Pulmonary artery endothelial cell (primary cell): ENCODE measurements at regions not wholly inside any gene's neighbourhood (a gene's known extent, or its start where the extent isn't known, plus 50 kb on each side); places are given as distances from the start of the nearest gene placed in this dataset.
A peak's percentile ranks its signal among the peaks of the same experiment; 100 is the strongest.
"Not testable (repeated sequence)": the region's sequence is repeated elsewhere in the genome, so short reads cannot be mapped to it uniquely, and the experiment has no call there.

Experiments
- DNase-seq: peaks from one replicate; pipeline ENCODE4 v3.0.0-alpha.2; 2011; ENCODE audit warnings: low read depth, low spot score

GRCh38 chr4:107562316-107562715 lies 157.7 kb downstream of the PAPSS1 start:
- no peak for DNase-seq

- DNase-seq, result peak; percentile 57
Measured at GRCh38 chr4:107561481-107561880, 158.6 kb downstream of the PAPSS1 start.

GRCh38 chr4:107559653-107560052 lies 160.4 kb downstream of the PAPSS1 start:
- DNase-seq, result no peak

GRCh38 chr4:107552306-107552705 lies 167.7 kb downstream of the PAPSS1 start:
- no peak for DNase-seq

- DNase-seq, result peak; percentile 73
Measured at GRCh38 chr4:107548211-107548905, 171.7 kb downstream of the PAPSS1 start.

GRCh38 chr4:107546638-107547037 lies 173.4 kb downstream of the PAPSS1 start:
- no peak for DNase-seq

- no peak for DNase-seq
Measured at GRCh38 chr4:107541511-107541910, 178.5 kb downstream of the PAPSS1 start.

- no peak for DNase-seq
Measured at GRCh38 chr4:107531927-107532326, 188.1 kb downstream of the PAPSS1 start.

- no peak for DNase-seq
Measured at GRCh38 chr4:107520368-107520767, 199.7 kb downstream of the PAPSS1 start.

- DNase-seq, result no peak
Measured at GRCh38 chr4:107519053-107519452, 201.0 kb downstream of the PAPSS1 start.

- no peak for DNase-seq
Measured at GRCh38 chr4:107518076-107518475, 202.0 kb downstream of the PAPSS1 start.

GRCh38 chr4:107512549-107512948 lies 207.5 kb downstream of the PAPSS1 start:
- DNase-seq, result no peak

- no peak for DNase-seq
Measured at GRCh38 chr4:107509615-107510014, 210.4 kb downstream of the PAPSS1 start.

GRCh38 chr4:107500551-107500950 lies 219.5 kb downstream of the PAPSS1 start:
- no peak for DNase-seq

GRCh38 chr4:107497054-107497453 lies 223.0 kb downstream of the PAPSS1 start:
- DNase-seq, result no peak

GRCh38 chr4:107492566-107492965 lies 227.5 kb downstream of the PAPSS1 start:
- no peak for DNase-seq

- DNase-seq, result no peak
Measured at GRCh38 chr4:107490116-107490515, 229.9 kb downstream of the PAPSS1 start.

- DNase-seq, result not testable (repeated sequence)
Measured at GRCh38 chr4:107483621-107484020, 236.4 kb downstream of the PAPSS1 start.

- DNase-seq, result no peak
Measured at GRCh38 chr4:107482546-107482945, 237.5 kb downstream of the PAPSS1 start.

GRCh38 chr4:107478327-107478980 lies 241.6 kb downstream of the PAPSS1 start:
- DNase-seq, result no peak

GRCh38 chr4:107473126-107473525 lies 246.9 kb downstream of the PAPSS1 start:
- DNase-seq, result no peak

- DNase-seq, result no peak
Measured at GRCh38 chr4:107472265-107472948, 247.6 kb downstream of the PAPSS1 start.

GRCh38 chr4:107470173-107470572 lies 249.9 kb downstream of the PAPSS1 start:
- DNase-seq, result no peak
